Anterior cingulate cortex (tissue), 58 donors: ENCODE measurements at regions not wholly inside any gene's neighbourhood (a gene's known extent, or its start where the extent isn't known, plus 50 kb on each side); places are given as distances from the start of the nearest gene placed in this dataset.

Source experiments
- DNase-seq, 58 donors: peaks; one replicate each; lab custom pipeline; 2025; lab: John Stamatoyannopoulos, UW

DNA sequence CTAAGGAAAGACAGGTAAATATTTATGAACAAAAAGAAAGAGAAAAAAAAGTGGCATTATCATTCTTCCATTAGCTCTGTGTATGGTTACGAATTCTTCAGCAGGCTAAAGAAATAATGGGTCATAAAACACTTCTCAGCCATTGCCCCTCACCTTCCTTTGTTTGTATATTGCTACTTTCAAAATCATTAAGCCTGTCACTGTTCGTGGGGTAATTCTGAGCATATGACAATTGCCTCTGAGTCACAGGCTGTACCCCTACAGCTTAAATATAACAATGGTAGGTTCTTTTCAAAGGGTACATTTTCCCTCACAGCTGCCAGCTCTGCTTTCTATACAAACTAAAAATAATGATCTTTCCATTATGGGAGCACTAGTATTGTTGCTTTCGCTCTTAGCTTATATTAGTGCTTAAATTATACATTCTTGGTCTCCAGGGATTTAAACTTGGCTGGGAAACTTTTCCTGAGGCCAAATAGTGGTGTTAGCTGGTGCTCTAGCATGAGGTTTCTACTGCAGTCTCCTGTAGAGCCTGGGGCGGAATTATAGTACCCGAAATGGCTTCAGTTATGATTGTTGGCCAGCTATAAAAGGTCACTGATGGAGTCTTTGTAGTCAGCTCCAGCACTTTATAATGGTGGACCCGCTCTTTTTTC, 74.7 kb upstream of the CDH11 start:
- DNase-seq = no peak

- DNase-seq = no peak
These were observed 74.1 kb upstream of the CDH11 start for GRCh38 chr16:65195998-65196397.

DNA sequence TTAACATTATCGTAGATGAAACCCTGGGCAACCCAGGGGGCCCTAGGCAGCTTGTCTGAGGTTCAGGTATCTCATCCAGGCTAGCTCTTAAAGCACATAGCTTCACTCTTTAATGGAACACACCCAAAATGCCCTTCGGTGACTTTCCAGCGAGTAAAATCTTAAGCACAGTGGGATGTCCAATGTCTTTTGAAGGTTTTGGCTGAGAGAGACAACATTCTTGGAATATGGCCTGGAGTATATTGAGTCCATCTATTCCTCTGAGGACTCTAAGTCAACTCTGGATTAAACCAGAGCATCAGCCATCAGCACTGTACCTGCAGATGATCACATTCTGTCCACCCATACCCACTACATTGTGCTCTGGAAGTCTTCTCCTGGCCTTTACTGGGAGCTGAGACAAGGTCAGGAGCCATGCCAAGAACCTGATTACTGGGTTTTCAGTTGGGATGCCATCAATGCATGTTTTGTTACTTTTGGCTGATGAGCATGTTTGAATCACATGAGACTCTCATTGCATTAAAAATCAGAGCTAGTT, 63.4 kb upstream of the CDH11 start:
- DNase-seq = no peak

- no peak for DNase-seq
These were observed 59.3 kb upstream of the CDH11 start for GRCh38 chr16:65181071-65181561.

GRCh38 chr16:65178151-65178550, 56.3 kb upstream of the CDH11 start:
- no peak for DNase-seq

DNA sequence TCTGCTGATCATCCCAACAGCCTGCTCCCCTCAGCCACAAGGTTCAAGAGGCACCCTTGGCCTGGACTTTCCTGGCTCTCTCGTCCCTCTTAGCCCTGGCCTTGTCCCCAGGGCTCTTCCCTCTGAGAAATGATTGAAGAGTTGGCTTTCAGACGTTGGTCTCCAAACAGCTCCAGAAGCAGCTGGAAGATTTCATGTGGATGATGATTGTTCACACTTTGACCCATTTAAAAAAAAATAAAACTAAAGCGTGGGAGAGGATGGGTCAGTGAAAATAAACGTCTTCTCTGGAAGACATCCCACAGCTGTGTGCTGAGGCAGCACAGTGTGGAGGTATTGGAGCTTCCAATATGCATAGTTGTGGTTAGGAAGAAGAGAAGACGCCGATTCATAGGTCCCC, 54.7 kb upstream of the CDH11 start:
- no peak for DNase-seq

DNA sequence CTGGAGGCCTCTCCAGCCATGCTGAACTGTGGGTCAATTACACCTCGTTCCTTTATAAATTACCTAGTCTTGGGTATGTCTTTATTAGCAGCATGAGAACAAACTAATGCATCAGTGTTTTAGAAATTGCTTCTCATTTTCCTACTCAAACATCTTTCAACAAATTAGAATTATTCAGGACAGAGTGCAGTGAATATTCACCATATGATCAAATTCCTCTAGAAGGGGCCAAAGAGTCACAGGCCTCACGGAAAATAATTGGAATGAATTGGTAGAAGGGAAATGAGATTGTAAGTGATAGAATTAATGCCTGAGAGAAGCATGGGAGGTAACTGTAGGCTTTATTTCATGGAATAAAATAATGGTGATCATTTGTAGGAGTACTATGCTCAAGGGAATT, 50.5 kb upstream of the CDH11 start:
- no peak for DNase-seq
